Left cardiac atrium (tissue), 4 donors: ENCODE measurements at regions not wholly inside any gene's neighbourhood (a gene's known extent, or its start where the extent isn't known, plus 50 kb on each side); places are given as distances from the start of the nearest gene placed in this dataset.
"Not testable (repeated sequence)": the region's sequence is repeated elsewhere in the genome, so short reads cannot be mapped to it uniquely, and the experiment has no call there.

Experiments
- ATAC-seq, 2 donors: fragments of 200-7000 bp; cut with Tn5 transposase; one replicate each; pipeline ENCODE4 v1.9.1; 2020; ENCODE audit warnings: mild to moderate bottlenecking in 2 of 2, moderate library complexity in 2 of 2
- DNase-seq: peaks from one replicate; pipeline ENCODE4 v3.0.0-alpha.2; 2020
- intact Hi-C, 2 donors: fragments of 100-400 bp; cut with DNase I; formaldehyde crosslinking; loops; one replicate each; pipeline versions ENCODE4 v1.14.1 to v1.15.1; 2022 to 2023
- donor health status: DM: no; HTN: yes; CAD: no.
- donor health status: DM: no; HTN: yes; CAD: no; lungs with severe emphysema.
- donor health status: DM: yes; HTN: yes; CAD: no.
- donor health status: Dilated cardiomyopathy.

DNA sequence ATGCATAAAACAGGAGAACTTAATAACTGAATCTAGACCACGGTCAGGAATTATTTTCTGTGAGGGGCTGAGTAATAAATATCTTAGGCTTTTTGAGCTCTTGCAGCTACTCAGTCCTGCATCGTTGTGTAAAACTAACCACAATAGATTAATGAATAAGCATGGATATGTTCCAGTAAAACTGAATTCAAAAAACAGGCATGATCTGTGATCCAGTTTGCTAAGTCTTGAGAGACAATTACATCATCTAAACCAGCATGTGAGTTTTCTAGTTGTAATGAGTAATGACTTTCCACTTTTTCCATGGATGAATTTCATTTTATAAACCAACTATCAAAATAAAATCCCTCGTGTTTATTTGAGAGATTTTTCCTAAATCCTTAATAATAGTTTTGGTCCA is 336.8 kb downstream of the RFPL4B start:
- intact Hi-C loops, result no loop called here
- DNase-seq, result no peak
- ATAC-seq, result peak; percentile 70 to 77

DNA sequence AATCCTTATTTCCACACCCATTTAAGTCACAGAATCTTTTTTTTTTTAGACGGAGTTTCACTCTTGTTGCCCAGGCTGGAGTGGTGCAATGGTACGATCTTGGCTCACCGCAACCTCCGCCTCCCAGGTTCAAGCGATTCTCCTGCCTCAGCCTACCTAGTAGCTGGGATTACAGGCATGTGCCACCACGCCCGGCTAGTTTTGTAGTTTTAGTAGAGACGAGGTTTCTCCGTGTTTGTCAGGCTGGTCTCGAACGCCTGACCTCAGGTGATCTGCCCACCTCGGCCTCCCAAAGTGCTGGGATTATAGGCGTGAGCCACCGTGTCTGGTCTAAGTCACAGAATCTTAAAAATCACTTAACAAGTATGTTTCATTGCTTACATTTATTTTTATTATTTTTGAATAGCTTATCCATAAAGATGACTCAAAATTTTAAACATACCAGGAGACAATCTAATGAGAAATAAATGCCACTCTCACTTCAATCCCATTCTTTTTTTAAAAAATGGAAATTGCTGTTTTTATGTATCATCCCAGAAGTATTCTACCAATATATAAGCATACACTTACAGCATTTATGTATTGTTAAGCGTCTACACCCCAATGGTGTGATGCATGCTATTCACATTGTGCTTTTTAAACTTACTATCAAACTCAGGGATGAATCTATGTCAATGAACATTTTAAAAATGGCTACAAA is 338.5 kb downstream of the RFPL4B start:
- ATAC-seq, intact Hi-C loops, DNase-seq: not testable (repeated sequence)

DNA sequence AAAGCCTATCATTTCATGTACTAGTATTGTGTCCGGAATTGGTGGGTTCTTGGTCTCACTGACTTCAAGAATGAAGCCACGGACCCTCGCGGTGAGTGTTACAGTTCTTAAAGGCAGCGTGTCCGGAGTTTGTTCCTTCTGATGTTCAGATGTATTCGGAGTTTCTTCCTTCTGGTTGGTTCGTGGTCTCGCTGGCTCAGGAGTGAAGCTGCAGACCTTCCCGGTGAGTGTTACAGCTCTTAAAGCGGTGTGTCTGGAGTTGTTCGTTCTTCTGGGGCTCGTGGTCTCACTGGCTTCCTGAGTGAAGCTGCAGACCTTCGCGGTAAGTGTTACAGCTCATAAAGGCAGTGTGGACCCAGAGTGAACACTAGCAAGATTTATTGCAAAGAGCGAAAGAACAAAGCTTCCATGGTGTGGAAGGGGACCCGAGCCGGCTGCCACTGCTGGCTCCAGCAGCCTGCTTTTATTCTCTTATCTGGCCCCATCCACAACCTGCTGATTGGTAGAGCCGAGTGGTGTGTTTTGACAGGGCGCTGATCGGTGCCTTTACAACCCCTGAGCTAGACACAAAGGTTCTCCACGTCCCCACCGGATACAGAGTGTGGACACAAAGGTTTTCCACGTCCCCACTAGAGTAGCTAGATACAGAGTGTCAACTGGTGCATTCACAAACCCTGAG is 341.5 kb downstream of the RFPL4B start:
- DNase-seq, intact Hi-C loops, ATAC-seq: not testable (repeated sequence)

DNA sequence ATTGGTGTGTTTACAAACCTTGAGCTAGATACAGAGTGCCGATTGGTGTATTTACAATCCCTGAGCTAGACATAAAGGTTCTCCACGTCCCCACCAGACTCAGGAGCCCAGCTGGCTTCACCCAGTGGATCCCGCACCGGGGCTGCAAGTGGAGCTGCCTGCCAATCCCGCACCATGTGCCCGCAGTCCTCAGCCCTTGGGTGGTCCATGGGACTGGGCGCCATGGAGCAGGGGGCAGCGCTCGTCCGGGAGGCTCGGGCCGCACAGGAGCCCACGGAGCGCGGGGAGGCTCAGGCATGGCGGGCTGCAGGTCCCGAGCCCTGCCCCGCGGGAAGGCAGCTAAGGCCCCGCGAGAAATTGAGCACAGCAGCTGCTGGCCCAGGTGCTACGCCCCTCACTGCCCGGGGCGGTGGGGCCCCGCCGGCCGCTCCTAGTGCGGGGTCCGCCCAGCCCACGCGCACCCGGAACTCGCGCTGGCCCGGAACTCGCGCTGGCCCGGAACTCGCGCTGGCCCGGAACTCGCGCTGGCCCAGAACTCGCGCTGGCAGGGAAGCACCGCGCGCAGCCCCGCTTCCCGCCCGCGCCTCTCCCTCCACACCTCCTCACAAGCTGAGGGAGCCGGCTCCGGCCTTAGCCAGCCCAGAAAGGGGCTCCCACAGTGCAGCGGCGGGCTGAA is 342.2 kb downstream of the RFPL4B start:
- DNase-seq, intact Hi-C loops, ATAC-seq: not testable (repeated sequence)

DNA sequence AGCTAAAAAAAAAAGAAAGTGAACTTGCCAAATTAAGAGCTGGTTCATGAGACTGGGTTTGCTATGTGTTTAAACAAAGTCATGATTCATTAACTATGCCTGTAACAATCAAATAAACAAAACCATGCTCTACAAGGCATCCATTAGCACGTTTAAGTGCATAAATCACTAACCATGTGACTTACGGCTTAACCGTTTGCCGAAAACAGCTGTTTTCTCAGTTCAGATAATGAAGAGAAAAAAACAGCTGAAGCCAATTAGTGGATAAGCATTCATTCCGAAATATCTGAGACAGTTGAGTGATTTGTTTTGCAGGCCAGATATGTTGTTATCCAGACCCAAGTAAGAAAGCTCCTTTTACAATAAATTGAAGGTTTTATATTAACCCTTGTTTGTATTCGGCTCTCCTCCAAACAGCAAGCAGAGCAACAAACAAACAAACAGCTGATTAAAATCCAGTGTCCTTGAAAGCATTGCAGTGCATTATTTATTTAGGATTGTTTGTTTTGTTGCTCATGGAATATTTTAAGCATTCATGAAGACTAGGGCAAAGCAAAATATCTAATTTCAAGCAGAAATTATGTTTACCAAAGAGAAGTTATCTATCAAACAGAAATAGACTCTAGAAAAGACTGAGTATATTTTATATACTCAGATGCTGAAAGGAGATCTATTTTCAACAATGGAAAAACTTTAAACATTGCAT is 343.5 kb downstream of the RFPL4B start:
- peak in 1 of 2 donors; percentile 53 for ATAC-seq
- intact Hi-C loops, result no loop called here
- DNase-seq, result no peak

DNA sequence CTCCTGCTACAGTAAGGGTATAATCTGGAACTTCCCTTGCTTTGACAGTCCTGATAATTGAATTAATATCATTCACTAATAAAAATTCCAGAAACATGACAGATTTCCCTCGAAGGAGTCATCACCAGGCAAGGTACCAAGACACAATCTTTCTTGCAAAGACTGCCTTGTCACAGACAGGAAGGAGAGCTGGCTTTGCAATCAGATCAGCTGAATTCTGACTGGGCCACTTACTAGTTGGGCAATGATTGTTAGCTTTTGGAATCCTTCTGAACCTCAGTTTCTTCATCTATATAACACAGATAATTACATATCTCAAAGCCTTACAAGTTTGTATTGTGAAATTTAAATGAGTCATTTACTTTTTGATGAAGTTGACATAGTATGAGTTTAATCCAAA is 344.2 kb downstream of the RFPL4B start:
- intact Hi-C loops, result no loop called here
- ATAC-seq, result peak in 1 of 2 donors; percentile 78
- DNase-seq, result no peak

DNA sequence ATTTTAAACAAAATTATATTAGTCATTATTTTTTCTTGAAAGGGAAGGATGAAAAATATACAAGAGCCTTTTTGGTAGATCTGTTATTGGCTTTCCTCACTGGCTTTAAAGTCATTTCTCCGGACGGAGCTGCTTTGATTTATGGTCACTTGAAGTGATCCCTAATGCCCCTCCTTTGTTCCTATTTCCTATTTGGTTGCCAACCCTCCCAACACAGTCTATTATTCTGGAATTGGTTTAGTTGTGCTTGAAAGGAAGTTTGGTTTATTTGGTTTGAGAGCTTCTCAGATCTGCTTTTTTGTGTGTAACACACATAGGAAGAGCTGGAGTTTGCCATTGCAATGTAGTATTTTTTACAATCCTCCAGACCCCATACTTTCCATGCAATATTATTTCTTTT is 347.9 kb downstream of the RFPL4B start:
- DNase-seq (no peak), ATAC-seq (no peak)
- intact Hi-C loops, result no loop called here

DNA sequence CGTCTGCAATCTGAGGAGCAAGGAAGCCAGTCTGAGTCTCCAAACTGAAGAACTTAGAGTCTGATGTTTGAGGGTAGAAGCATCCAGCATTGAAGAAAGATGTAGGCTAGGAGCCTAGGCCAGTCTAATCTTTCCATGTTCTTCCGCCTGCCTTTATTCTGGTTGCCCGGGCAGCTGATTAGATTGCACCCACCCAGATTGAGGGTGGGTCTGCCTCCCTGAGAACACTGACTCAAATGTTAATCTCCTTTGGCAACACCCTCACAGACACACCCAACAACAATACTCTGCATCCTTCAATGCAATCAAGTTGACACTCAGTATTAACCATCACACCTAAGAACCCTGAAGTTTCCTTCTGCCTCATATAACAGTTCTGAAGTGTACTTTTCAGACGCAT is 350.1 kb downstream of the RFPL4B start:
- ATAC-seq, result no peak
- no peak for DNase-seq
- intact Hi-C loops, result no loop called here

DNA sequence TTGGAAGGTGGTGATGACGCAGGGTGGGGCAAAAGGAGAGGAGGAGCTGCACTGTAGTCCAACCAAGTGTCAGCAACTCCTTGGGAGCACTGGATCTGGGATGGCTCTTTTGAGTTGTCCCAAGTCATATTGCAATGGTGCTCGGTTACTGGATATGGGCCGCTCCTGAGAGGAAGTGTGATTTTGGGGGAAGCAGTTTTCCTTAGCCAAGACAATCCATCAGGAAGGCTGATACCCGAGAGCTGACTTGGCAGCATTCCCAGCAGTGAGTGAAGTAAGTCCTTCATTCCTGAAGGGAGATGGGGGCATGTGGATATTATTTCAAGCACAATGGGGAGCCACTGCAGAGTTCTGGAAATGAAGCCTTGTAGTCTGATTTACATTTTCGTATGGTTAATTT is 354.1 kb downstream of the RFPL4B start:
- DNase-seq (peak; percentile 32), ATAC-seq (peak in 1 of 2 donors; percentile 30)
- intact Hi-C loops, result no loop called here

DNA sequence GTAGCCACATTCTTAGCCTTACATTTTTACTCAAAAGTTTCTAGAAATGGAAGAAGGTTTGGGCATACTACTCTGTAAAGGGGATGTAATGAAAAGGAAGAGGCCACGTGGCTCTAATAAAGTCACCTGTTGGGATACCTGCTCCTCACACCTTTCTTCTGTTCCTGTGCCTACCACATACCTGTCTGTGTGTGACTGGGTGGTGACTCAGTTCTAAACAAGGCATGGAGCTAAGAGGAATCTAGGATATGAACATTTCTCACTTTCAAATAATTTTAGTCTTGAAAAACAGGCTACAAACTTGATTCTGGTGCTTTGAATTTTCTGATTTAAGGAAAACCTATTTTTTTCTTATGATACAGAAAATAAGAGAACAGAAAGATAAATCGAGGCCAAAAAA is 363.6 kb downstream of the RFPL4B start:
- intact Hi-C loops, result no loop called here
- DNase-seq, result no peak
- ATAC-seq, result no peak

DNA sequence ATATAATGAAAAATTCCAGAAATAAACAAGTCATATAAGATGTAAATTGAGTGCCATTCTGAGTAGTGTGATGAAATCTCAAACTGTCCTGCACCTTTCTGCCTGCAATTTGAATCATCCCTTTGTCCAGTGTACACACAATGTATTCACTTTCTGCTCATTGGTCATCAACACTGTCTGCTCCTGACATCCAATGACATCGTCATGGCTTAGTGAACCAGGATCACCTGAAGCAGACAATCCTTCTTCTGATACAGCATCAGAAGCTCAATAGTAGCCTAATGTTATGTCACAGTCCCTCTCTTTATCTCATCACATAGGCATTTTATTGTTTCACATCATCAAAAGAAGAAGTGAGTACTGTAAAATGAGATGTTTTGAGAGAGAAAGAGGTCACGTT is 366.3 kb downstream of the RFPL4B start:
- intact Hi-C loops, result no loop called here
- ATAC-seq, result no peak
- DNase-seq, result no peak

DNA sequence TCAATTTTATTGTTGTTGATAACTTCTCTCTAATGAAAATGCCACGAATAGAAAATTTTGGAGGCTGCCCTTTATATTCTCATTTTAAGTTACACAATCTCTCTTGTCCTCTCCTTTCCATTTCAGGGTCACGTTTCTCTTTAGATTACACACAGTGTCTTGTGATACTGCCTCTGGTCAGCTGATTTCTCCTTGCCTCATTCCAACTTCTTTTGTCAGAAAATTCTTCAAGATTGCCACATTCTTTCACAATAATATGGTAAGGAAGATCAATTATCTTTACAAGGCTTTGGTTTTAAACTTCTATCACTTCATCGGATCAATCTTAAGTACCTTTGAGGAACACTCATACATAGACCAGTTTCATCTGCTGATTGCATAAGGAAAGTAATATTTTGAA is 370.3 kb downstream of the RFPL4B start:
- intact Hi-C loops, result no loop called here
- no peak for DNase-seq
- ATAC-seq, result no peak

DNA sequence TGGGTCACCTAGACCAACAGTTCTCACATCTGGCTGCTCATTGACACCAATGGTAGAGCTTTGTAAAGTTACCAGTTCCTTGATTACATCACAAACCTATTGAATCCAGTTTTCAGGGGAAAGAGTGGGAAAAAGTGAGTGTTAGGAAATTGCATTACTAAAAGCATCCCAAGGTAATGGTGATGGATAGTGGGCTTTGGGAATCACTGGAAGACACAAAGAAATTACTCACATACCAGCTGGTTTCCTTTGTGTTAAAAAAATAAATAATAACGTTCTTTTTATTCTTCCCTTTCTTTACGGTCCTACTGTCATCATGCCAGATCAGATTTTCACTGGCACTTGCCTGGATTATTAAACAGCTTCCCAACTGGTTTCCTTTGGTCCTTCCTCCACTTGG is 370.7 kb downstream of the RFPL4B start:
- intact Hi-C loops, result no loop called here
- no peak for ATAC-seq
- DNase-seq, result no peak

DNA sequence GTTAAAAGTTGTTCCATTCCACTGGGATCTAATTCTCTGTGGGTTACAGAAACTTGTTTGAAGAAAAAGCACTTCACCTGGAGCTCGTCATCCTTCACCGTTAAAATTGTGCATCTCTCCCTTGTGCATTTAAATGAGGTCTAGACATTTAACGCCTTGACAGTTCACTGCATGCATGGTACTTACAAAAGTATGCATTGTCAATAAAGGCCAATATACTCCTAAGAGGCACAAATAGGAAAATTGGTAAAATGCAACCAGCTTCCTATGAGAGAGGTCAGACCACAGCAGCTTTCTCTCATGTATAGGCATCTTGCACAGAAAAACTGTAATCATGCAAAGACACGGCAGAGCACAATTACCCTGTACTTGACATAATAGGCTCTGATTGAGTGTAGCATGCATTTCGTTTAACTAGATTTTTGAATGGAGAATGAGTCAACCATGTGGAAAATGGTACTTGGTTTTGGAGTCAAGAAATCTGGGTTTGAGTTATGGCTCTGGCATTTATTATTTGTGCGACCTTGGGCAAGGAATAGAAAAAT is 378.5 kb downstream of the RFPL4B start:
- DNase-seq (no peak), ATAC-seq (no peak)
- intact Hi-C loops, result no loop called here

DNA sequence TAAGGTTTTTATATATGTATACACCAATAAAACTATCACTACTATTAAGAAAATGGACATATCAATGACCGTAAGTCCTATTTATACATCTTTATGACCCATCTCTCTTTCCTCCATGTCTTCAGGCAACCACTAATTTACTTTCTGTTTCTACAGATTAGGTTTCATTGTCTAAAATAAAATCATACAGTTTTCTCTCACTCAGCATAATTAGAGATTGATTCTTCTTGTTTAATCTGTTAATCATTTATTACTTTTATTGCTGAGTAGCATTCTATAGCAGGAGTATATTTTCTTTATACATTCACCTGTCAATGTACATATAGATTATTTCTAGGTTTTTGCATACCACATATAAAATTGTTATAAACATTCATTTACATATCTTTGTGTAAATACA is 388.0 kb downstream of the RFPL4B start:
- ATAC-seq, result no peak
- intact Hi-C loops, result no loop called here
- DNase-seq, result no peak

DNA sequence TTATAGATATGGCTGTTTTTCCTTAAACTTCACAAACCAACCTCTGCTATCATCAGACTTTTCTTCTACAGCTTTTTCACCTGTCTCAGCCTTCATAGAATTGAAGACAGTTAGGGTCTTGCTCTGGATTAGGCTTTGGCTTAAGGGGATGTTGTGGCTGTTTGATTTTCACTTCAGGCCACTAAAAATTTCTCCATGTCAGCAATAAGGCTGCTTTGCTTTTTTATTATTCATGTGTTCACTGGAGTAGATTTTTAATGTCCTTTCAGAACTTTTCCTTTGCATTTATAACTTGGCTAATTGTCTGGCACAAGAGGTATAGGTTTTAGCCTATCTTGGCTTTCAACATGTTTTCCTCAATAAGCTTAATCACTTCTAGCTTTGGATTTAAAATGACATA is 392.6 kb downstream of the RFPL4B start:
- DNase-seq (no peak), ATAC-seq (no peak)
- intact Hi-C loops, result no loop called here

DNA sequence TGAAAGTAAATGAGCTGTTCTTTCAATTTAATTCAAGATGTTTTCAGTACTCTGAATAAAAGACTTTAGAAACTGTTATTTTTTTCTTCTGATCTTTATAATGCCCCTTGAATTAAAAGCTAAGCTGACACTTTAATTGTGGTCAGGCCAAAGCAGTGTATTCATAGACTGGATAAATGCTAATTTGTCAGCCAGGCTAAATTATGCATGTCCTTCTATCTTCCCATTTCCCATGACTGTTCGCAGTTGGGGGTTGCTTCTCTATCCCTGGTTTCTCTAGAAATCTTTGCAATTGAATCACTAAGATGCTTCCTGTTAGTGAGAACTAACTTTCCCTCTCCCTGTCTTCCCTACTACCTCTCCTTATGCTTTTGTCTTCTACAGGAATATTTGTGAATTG is 396.2 kb downstream of the RFPL4B start:
- no peak for DNase-seq
- no peak for ATAC-seq
- intact Hi-C loops, result no loop called here

DNA sequence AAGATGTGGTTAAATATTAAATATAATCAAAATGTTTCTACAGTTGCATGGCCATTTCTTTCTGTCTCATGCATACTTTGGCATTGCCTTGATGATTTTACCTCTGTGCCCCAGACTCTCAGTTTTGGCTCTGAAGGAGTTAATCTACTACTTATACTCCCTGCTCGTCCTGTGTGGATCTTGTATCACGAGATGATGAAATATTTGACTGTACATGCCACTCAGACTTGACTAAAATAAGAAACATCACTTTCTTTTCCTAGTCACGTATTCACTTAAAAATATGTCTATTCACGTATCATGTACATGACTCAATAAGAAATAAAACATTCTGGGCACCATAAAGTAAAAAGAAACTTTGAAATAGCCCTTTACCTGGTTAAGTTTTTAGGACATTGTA is 397.7 kb downstream of the RFPL4B start:
- intact Hi-C loops, result no loop called here
- ATAC-seq, result peak in 1 of 2 donors; percentile 58
- DNase-seq, result no peak

DNA sequence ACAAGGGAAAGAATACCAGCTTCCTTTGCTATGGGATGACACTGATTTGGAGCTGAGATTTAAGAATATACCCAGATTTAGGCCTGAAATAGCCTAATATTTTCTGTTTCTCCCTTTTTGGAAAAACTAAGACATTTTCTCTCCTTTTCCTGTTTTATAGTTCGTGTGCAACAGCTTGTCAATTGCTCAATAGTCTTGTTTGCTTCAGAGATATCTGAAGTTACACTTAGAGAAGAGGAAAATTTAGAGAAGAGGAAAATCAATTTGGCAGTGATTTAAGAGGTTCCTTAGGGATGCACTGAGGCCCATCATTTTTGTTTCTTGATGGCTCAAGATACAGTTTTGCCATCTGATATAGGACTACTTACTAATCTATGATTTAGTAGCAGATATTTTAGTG is 398.6 kb downstream of the RFPL4B start:
- DNase-seq, result no peak
- intact Hi-C loops, result no loop called here
- no peak for ATAC-seq

DNA sequence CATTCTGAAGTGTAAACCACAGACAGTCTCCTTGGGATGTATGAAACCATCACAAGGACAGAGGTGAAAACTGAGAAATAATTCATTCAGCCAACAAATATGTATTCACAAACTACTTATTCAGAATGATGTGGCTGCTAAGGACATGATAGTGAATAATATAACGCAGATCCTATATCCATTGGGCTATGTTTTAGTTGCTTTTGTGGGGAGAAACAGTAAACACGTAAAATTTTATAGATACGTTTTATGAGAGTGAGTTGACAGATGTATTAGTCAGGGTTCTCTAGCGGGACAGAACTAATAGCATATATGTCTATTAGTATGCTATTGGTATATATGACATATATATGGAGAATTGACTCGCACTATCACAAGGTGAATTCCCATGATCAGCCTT is 402.5 kb downstream of the RFPL4B start:
- DNase-seq (no peak), ATAC-seq (no peak)
- intact Hi-C loops, result no loop called here
